ENCODE measurements at regions not wholly inside any gene's neighbourhood (a gene's known extent, or its start where the extent isn't known, plus 50 kb on each side); places are given as distances from the start of the nearest gene placed in this dataset.

DNA sequence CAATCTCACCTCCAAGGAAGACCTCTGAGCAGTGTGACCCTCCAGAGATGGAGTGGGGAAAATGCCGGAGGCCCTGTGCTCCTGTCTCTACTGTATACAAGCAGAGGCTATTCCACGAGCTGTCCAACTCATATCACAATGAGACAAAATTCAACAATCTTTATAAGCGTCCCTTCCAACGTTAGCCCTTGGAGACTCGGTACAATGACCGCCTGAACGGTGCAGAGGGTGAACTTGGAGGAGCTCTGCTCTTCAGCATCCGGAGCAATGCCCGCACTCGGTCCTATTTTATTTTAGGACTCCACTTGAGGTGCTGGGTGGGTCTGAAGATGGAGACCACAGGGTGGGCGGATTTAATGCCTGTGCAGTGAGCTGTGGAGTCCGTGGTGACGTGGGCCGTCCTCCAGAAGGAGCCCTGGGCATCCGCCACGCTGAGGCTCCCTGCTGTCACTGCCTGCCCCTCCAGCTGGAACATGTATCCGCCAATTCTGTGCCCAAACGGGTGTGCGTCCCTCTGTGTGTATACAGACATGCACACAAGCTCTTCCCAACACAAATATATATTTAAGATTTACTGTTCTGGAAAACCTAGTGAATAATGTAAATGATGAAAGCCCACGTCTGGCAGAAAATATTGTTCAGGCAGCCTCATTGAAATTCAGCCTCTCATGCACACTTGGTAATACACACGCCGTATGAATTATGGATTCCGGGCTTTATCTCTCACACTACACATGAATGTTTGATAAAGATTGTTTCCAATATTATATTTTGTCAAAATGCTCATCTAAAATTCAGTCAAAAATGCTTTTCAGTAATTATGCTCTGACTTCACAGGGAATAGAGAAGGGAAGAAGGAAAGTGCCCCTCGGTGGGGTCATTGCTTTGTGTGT is 239.9 kb upstream of the ZMIZ1 start:
- TF ChIP-seq, protein P1, sequence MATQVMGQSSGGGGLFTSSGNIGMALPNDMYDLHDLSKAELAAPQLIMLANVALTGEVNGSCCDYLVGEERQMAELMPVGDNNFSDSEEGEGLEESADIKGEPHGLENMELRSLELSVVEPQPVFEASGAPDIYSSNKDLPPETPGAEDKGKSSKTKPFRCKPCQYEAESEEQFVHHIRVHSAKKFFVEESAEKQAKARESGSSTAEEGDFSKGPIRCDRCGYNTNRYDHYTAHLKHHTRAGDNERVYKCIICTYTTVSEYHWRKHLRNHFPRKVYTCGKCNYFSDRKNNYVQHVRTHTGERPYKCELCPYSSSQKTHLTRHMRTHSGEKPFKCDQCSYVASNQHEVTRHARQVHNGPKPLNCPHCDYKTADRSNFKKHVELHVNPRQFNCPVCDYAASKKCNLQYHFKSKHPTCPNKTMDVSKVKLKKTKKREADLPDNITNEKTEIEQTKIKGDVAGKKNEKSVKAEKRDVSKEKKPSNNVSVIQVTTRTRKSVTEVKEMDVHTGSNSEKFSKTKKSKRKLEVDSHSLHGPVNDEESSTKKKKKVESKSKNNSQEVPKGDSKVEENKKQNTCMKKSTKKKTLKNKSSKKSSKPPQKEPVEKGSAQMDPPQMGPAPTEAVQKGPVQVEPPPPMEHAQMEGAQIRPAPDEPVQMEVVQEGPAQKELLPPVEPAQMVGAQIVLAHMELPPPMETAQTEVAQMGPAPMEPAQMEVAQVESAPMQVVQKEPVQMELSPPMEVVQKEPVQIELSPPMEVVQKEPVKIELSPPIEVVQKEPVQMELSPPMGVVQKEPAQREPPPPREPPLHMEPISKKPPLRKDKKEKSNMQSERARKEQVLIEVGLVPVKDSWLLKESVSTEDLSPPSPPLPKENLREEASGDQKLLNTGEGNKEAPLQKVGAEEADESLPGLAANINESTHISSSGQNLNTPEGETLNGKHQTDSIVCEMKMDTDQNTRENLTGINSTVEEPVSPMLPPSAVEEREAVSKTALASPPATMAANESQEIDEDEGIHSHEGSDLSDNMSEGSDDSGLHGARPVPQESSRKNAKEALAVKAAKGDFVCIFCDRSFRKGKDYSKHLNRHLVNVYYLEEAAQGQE (IDR thresholded peaks at IDR 0.05; ENCODE audit: insufficient read depth in 1 of 2, low read depth in 2 of 2, low read length in 2 of 2) = no peak
- TF ChIP-seq POLR2AphosphoS5 (IDR thresholded peaks at IDR 0.05; ENCODE audit: low read depth, low read length) (no peak), TAF1 (IDR thresholded peaks at IDR 0.05; ENCODE audit: borderline replicate concordance, insufficient read depth, low read length) (no peak), SIN3A (IDR thresholded peaks at IDR 0.05; ENCODE audit: borderline replicate concordance, insufficient read depth, low read length) (no peak)
